H54 (cell line): ENCODE measurements at regions not wholly inside any gene's neighbourhood (a gene's known extent, or its start where the extent isn't known, plus 50 kb on each side); places are given as distances from the start of the nearest gene placed in this dataset.

ENCODE experiments used
- DNase-seq: peaks from one replicate; pipeline ENCODE4 v3.0.0; 2011; ENCODE audit warnings: low spot score, mixed read lengths; ENCODE audit not compliant: insufficient read length
- FAIRE-seq: peaks from 3 replicates; lab custom pipeline; 2011; peaks lifted over from hg19 to GRCh38; lab: Jason Lieb, UNC
- POLR2A ChIP-seq: IDR thresholded peaks from 2 replicates; pipeline ENCODE4 v1.6.1; 2011; ENCODE audit warnings: low read depth, mild to moderate bottlenecking, low read length

DNA sequence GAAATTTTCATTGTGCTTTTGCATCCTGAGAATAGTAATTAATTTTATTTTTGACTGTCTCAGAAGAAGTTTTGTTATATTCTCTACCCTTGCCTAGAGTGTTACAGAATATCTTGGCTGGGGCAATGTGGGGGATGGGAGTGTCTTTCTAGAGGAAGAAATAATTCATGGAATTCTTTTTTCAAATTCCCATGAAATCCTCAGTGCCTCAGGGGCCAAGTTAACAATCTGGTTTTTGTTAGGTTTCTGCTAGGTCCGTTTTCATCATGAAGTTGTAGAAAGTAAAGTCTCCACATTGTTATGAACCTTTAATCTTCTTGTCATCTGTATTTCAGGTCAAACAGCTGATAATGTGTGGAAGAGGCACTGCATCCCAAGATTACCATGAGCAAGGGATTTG, 145.6 kb upstream of the GYPC start:
- FAIRE-seq, result no peak

DNA sequence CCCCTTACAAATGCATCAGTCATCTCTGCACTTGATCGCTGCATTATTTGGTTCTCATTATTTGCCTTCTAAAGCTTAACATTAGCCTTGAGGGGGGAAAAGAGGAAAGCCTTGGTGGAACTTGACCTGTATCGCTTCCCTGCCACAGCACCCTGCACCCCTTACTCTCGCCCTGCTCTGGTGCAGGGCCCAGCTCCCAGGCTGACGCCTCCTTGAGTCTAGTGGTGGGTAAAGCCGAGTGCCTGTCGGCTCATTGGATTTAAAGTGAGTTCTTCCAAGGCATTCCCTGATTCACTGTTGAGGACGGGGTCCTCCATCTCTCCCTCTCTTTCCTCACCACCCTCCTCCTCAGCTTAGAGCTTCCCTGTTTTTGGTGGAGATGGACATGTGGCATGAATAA, 145.0 kb upstream of the GYPC start:
- DNase-seq (no peak), FAIRE-seq (no peak)
- no peak for TF ChIP-seq POLR2A

More for the DNA sequence above, 145.6 kb upstream of the GYPC start:
- DNase-seq, result no peak
- no peak for TF ChIP-seq POLR2A

- DNase-seq, result no peak
- FAIRE-seq, result no peak
Observed at GRCh38 chr2:126512026-126512425, 143.9 kb upstream of the GYPC start.

DNA sequence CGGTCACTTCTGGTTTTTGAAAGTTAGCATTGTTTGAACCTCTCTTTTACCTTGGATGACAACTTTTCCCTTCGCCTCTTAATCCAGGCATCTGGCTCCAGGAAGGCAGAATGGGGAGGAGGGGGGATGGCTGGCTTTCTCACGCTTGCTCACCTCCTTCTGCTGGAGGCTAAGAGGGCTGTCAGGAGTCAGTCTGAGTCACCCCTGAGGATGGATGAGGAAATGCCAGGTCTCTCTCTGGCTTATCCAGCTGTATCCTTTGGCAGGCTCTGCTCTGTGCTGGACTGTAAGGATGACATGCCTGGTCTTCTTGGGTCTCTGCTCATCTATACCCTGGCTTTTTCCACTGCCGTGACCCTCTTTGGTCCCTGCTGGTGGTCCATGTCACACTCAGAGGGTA, 142.9 kb upstream of the GYPC start:
- TF ChIP-seq POLR2A, result no peak
- no peak for FAIRE-seq
- no peak for DNase-seq

More at GRCh38 chr2:126512026-126512425, 143.9 kb upstream of the GYPC start:
- TF ChIP-seq POLR2A, result no peak

DNA sequence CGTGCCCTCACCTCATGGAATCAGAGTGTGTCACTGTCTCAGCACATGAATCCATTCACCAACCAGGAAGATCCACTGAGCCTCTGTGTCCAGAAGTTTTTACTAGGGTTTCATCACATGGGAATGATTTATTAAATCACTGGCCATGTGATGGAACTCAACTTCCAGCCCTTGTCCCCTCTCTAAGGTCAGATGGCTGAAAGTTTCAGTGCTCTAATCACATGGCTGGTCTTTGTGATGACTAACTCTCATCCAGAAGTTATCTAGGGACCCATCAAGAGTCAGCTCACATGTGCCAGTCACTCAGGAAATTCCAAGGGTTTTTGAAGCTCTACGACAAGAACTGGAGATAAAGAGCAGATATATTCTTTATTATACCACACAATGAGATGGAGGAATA, 140.5 kb upstream of the GYPC start:
- TF ChIP-seq POLR2A, result no peak
- FAIRE-seq (no peak), DNase-seq (no peak)

DNA sequence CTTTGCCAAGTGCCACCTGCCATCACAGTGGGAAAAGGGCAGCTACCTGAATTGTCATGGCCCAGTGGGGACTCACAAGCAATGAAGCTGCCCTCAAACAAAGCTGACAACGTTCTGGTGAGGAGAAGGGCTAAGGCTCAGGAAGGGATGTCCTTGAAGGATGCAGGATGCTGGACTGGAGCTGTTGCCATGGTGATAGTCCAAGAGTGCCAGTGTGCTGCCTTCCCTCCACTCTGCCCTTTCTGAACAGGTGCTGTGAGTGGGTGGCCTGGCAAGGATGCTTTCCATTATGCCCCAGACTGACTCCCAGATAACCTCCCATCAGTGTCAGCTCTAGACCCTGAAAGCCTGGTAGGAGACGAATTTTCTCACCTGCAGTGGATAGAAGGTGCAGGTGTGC, 137.8 kb upstream of the GYPC start:
- FAIRE-seq, result no peak
- no peak for TF ChIP-seq POLR2A
- DNase-seq, result no peak

DNA sequence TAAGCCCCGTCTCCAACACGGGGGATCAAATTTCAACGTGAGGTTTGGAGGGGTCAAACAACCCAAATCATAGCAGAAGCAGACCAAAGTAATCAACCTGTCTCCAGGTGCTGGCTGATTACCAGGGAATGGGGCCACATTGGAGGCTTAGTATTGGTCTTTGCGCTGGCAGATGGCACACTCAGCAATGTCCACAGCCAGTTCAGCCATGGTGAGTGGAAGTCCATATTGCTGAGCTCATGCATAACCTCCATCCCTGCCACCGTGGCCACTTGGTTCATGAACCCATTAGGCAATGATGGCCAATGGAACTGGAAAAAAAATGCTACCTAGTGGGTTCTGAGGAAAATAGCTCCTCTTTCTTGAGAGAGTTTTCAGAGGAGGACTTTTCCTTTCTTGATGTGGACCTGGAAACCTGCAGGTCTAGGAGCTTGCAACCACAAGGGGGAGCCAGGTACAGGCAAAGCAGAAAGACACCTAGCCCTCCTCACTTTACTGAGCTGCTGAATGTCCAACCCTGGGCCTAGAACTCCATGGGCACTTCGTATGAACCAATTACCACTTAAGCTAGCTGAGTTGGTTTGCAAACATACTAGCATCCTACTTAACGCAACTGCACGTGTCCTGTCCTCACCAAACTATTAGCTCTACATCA, 128.0 kb upstream of the GYPC start:
- FAIRE-seq (peak; percentile 23), DNase-seq (peak; percentile 10)

DNA sequence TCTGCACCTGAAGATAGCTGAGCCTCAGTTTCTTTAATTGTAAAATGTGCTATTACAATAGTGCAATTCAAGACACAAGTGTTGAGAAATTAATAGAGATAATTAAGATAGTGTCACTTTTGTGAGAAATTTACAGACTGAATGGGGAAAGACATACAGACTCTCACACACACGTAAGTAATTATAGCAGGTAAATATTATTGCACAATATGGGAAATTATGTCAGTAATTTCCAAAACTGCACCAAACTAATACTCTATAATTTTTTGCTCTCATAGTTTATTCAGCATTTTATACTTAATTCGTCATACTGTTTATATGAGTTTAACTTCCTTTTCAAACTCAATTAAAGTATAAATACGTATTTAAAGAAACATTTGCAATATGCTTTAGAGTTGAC, 124.9 kb upstream of the GYPC start:
- TF ChIP-seq POLR2A, result no peak
- DNase-seq (no peak), FAIRE-seq (no peak)

More for the DNA sequence above, 128.0 kb upstream of the GYPC start:
- TF ChIP-seq POLR2A, result no peak

- no peak for FAIRE-seq
- no peak for DNase-seq
- no peak for TF ChIP-seq POLR2A
Observed at GRCh38 chr2:126534478-126534877, 121.5 kb upstream of the GYPC start.

GRCh38 chr2:126535408-126535807, 120.5 kb upstream of the GYPC start:
- DNase-seq, result no peak
- FAIRE-seq, result no peak

DNA sequence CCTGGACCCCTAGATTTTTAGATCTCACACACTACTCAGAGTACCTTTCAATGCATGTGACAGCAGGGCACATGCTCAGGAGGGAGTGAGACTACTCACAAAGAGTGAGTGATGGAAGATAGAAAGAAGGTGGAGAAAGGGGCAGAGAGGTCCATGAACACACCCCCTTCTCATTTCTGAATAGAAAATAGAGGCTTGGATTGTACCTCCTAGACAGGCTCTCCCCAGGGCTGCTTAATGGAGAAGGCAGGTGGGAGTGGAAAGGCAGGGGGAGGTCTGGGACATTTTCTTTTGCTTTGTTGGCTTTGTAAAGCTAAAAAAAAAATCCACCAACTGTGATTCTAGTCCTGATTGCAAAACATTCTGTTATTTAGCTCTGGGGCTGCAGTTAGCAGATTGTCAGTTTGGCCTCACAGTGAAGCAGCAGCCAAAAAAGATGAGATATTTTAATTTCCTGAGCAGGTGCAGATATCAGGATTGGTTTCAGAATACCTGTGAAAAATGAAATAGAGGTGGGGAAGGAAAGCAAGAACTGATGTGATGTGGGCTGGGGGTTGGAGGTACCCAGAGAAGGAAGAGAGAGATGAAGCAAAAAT, 119.3 kb upstream of the GYPC start:
- FAIRE-seq (no peak), DNase-seq (no peak)
- TF ChIP-seq POLR2A, result no peak

More at GRCh38 chr2:126535408-126535807, 120.5 kb upstream of the GYPC start:
- TF ChIP-seq POLR2A, result no peak

GRCh38 chr2:126539101-126539500, 116.9 kb upstream of the GYPC start:
- FAIRE-seq, result no peak
- no peak for TF ChIP-seq POLR2A
- no peak for DNase-seq

- DNase-seq, result no peak
- no peak for FAIRE-seq
- TF ChIP-seq POLR2A, result no peak
Observed at GRCh38 chr2:126542247-126542646, 113.7 kb upstream of the GYPC start.

DNA sequence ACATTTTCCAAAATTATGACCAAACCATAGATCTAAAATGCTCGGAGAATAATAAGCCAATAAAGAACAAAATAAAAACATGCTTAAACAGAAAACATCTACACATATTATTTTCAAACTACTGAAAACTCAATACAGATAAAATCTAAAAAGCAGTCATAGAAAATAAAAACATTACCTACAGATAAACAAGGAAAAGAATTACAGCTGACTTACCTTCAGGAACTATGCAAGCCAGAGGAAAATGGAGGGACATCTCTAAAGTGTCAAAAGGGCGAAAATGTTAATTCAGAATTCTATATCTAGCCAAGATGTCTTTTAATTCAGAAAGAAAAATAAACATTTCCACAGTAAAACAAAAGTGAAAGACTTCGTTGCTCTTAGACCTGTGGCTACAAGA, 112.9 kb upstream of the GYPC start:
- no peak for FAIRE-seq
- no peak for TF ChIP-seq POLR2A
- DNase-seq, result no peak

- DNase-seq, result no peak
- TF ChIP-seq POLR2A, result no peak
- no peak for FAIRE-seq
Observed at GRCh38 chr2:126558029-126558428, 97.9 kb upstream of the GYPC start.
